ENCODE measurements at regions not wholly inside any gene's neighbourhood (a gene's known extent, or its start where the extent isn't known, plus 50 kb on each side); places are given as distances from the start of the nearest gene placed in this dataset.

DNA sequence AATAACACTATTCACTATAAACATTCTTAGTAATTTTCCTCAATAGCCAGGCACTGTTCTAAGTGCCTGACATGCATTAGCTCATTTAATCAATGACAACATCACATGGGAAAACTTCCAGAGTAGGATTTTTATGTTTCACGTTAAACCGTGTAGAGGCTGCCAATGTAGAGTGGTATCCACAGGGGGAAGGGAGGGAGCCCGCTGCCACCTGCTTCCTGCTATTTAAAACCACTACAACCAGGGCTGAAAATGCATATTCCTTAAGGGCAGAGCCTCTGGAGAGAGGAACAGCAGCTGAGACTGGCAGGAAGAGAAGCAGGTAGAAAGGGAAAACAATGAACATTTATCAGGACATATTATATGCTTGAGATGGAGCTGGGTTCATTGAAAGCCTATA is 684.3 kb upstream of the AUTS2 start:
- Histone ChIP-seq H3K14ac (ENCODE audit: insufficient read length) (no peak overlapping the region), H3K4me2 (ENCODE audit: insufficient read depth in 1 of 2, low read depth in 2 of 2, low read length in 2 of 2) (no peak overlapping the region), H3K36me3 (ENCODE audit: control insufficient read depth in 2 of 4, insufficient read depth in 4 of 4, low read length in 3 of 4) (no peaks in the 10 kb centered on the region), H3K9me3 (ENCODE audit: insufficient read depth in 2 of 2, low read depth in 1 of 2, low read length in 1 of 2) (peaks cover 16 to 18% of the 10 kb centered on the region in 2 experiments), H4K91ac (replicated peaks; ENCODE audit: insufficient read length, low read length) (no peak overlapping the region), H3K18ac (ENCODE audit: extremely low read depth, low read length) (no peak overlapping the region), H3K79me1 (ENCODE audit: low read depth, low read length) (no peaks in the 10 kb centered on the region), H3K23me2 (ENCODE audit: low read depth, low read length) (no peaks in the 10 kb centered on the region), H2BK12ac (ENCODE audit: low read depth, low read length) (no peak overlapping the region), H2AK5ac (ENCODE audit: low read depth, low read length) (no peak overlapping the region), H3K56ac (replicated peaks; ENCODE audit: insufficient read length, low read depth, low read length) (no peak overlapping the region), H4K5ac (ENCODE audit: insufficient read length, low read depth, low read length) (no peak overlapping the region), H3K9ac (replicated peaks in 1 of 4; ENCODE audit: extremely low read depth in 1 of 4, low read depth in 3 of 4, low read length in 3 of 4) (no peak overlapping the region), H3K79me2 (ENCODE audit: control insufficient read depth in 1 of 2, insufficient read depth in 2 of 2, low read length in 2 of 2) (no peaks in the 10 kb centered on the region), H3K27ac (ENCODE audit: low read depth, low read length) (no peak overlapping the region), H3K23ac (ENCODE audit: insufficient read length) (no peak overlapping the region), H3K27me3 (replicated peaks in 1 of 4; ENCODE audit: control insufficient read depth in 3 of 4, extremely low read depth in 1 of 4, insufficient read depth in 3 of 4, low read length in 3 of 4) (no peaks in the 10 kb centered on the region), H2BK120ac (replicated peaks; ENCODE audit: low read depth, low read length) (no peak overlapping the region), H2BK5ac (ENCODE audit: low read depth, low read length) (no peak overlapping the region), H3K4me1 (replicated peaks in 1 of 4; ENCODE audit: control insufficient read depth in 3 of 4, insufficient read depth in 4 of 4, low read length in 3 of 4) (no peaks in the 10 kb centered on the region), H4K20me1 (replicated peaks in 1 of 2; ENCODE audit: control insufficient read depth in 1 of 2, insufficient read depth in 2 of 2, low read length in 2 of 2) (no peaks in the 10 kb centered on the region), H2BK20ac (ENCODE audit: low read length) (no peak overlapping the region), H4K8ac (ENCODE audit: extremely low read depth, insufficient read depth, low read length) (no peak overlapping the region), H2AFZ (ENCODE audit: low read length) (no peak overlapping the region), H3K4ac (replicated peaks; ENCODE audit: insufficient read length, low read depth, low read length) (no peak overlapping the region), H3K4me3 (ENCODE audit: extremely low read depth in 1 of 4, insufficient read depth in 2 of 4, low read depth in 3 of 4, low read length in 4 of 4) (no peak overlapping the region), H2BK15ac (ENCODE audit: low read length) (no peak overlapping the region)
- TF ChIP-seq CEBPB (IDR thresholded peaks at IDR 0.05; ENCODE audit: low read depth, low read length) (no peak), EP300 (IDR thresholded peaks at IDR 0.05; ENCODE audit: borderline replicate concordance in 1 of 2, low read depth in 2 of 2, low read length in 2 of 2) (no peak), POLR2A (IDR thresholded peaks at IDR 0.05; ENCODE audit: control extremely low read depth in 1 of 2, low read depth in 2 of 2, low read length in 2 of 2) (no peak), SIRT6 (IDR thresholded peaks at IDR 0.05; ENCODE audit: low read length) (no peak), SIX5 (IDR thresholded peaks at IDR 0.05; ENCODE audit: low read depth, low read length) (no peak), POLR2AphosphoS5 (IDR thresholded peaks at IDR 0.05; ENCODE audit: low read depth, low read length) (no peak), SAP30 (IDR thresholded peaks at IDR 0.05; ENCODE audit: insufficient read depth, insufficient replicate concordance, low read length) (no peak), KDM1A (IDR thresholded peaks at IDR 0.05; ENCODE audit: borderline replicate concordance, low read length) (no peak), EZH2 (IDR thresholded peaks at IDR 0.05; ENCODE audit: low read depth, low read length, severe bottlenecking) (no peak), SP2 (IDR thresholded peaks at IDR 0.05; ENCODE audit: low read length) (no peak), SIN3A (conservative IDR thresholded peaks at IDR 0.05 in 1 of 2, IDR thresholded peaks at IDR 0.05 in 1 of 2; ENCODE audit: low read depth in 1 of 2, low read length in 2 of 2) (no peak), JUND (IDR thresholded peaks at IDR 0.05; ENCODE audit: low read length) (no peak), NRF1 (IDR thresholded peaks at IDR 0.05; ENCODE audit: low read depth, low read length) (no peak)
- DNase-seq (ENCODE audit: low read depth in 1 of 2, low spot score in 2 of 2) = no peak
- FAIRE-seq = no peak
- POLR2A ChIA-PET (ENCODE audit: partially characterized antibody) = no interaction called here
- CTCF ChIA-PET (ENCODE audit: partially characterized antibody) = no interaction called here
- 85% methylated on average over 3 of the region's 3 CpGs; no CpG with 5 or more reads in 1 of the 2 experiments for WGBS, 2 experiments (ENCODE audit: extremely low coverage in 1 of 2, insufficient coverage in 1 of 2, insufficient read length in 1 of 2, insufficient replicate concordance in 2 of 2, low coverage in 1 of 2, low lambda C conversion rate in 2 of 2, missing lambda C conversion rate in 1 of 2)

All from H1 (cell line).